ENCODE measurements at regions not wholly inside any gene's neighbourhood (a gene's known extent, or its start where the extent isn't known, plus 50 kb on each side); places are given as distances from the start of the nearest gene placed in this dataset.

DNA sequence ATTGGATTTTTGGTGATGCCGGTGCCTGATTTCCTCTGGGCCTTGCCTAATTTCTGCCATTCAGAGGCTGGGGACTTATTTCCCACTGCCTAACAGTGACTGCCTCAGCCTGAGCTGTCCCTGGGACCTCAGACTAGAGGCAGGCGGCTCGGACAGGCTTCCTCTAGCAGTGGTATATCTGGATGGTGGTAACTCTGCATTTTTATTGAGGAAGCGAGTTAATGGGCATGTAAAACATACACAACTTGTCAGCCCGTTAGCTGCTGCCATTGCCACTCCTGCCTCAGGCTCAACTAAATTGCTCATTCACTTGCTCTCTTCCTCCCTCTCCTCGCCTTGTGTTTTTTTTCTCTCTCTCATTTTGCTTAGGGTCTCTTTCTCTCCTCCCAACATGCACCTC lies 561.6 kb downstream of the BUD13 start:
- no peak overlapping the region for H3K4me3 ChIP-seq (ENCODE audit: control insufficient read depth, low read depth, low read length)
- no peak for TF ChIP-seq CTCF (IDR thresholded peaks at IDR 0.05; ENCODE audit: control insufficient read depth, insufficient read depth, low read depth, low read length, missing control alignments)
- no peak for DNase-seq (ENCODE audit: low read depth)

DNA sequence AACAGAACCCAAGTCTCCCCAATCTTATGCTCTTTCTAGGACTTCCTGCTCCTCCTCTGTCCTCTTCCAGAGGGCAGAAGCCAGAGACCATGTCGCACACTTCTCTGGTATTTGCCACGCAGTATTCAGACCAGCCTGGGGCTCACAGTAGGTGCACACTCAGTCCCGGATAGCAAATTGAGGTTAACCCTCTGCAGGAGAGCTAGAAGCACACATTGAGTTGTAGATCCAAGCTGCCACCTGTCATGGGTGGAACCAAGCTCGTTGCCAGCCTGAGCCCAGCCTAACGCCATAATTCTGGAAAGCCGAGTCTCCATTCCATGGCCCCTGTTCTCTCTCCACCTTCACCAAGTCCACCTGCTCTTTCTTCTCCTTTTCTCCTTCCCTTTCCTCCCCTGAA lies 562.1 kb downstream of the BUD13 start:
- no peak overlapping the region for H3K4me3 ChIP-seq (ENCODE audit: control insufficient read depth, low read depth, low read length)
- TF ChIP-seq CTCF (IDR thresholded peaks at IDR 0.05; ENCODE audit: control insufficient read depth, insufficient read depth, low read depth, low read length, missing control alignments): no peak
- DNase-seq (ENCODE audit: low read depth): no peak

GRCh38 chr11:116209255-116209654 lies 563.5 kb downstream of the BUD13 start:
- H3K4me3 ChIP-seq (ENCODE audit: control insufficient read depth, low read depth, low read length): no peak overlapping the region
- no peak for DNase-seq (ENCODE audit: low read depth)
- TF ChIP-seq CTCF (IDR thresholded peaks at IDR 0.05; ENCODE audit: control insufficient read depth, insufficient read depth, low read depth, low read length, missing control alignments): no peak

DNA sequence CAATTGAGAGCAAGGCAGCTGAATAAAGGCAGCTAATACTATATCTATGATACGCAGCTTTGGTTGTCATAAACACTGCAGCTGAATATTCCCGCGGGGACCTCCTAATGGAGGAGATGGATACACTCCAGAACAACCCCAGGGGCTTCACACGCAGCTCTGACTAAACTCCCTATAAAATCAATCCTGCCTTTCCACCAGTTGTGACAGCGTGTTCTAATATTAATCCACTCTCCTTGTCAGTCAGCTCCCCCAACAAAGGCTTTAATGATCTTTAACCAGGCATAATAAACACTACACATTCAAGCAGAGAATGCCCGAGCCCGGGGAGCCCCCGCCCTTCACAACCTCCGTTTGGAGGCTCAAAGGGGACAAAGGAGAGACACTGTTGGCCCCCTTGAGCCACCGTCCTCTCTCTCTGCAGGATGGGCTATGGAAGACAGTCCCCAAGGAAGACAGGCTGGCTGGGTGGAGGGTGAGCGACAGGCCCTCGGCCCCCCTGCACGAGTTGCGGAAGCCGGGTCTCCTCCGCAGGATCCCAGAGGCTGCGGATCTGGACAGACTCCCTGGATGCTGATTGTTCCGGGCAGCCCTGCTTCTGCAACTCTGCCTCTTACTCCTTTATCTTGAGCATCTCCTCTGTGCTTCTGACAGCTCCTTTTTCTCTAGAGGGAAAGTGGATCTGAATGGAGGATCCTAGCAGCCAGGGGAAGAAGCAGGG lies 565.2 kb downstream of the BUD13 start:
- no peak overlapping the region for H3K4me3 ChIP-seq (ENCODE audit: control insufficient read depth, low read depth, low read length)
- no peak for TF ChIP-seq CTCF (IDR thresholded peaks at IDR 0.05; ENCODE audit: control insufficient read depth, insufficient read depth, low read depth, low read length, missing control alignments)
- no peak for DNase-seq (ENCODE audit: low read depth)

- TF ChIP-seq CTCF (IDR thresholded peaks at IDR 0.05; ENCODE audit: control insufficient read depth, insufficient read depth, low read depth, low read length, missing control alignments): no peak
- DNase-seq (ENCODE audit: low read depth): no peak
- no peak overlapping the region for H3K4me3 ChIP-seq (ENCODE audit: control insufficient read depth, low read depth, low read length)
These were observed 565.8 kb downstream of the BUD13 start for GRCh38 chr11:116207019-116207418.

DNA sequence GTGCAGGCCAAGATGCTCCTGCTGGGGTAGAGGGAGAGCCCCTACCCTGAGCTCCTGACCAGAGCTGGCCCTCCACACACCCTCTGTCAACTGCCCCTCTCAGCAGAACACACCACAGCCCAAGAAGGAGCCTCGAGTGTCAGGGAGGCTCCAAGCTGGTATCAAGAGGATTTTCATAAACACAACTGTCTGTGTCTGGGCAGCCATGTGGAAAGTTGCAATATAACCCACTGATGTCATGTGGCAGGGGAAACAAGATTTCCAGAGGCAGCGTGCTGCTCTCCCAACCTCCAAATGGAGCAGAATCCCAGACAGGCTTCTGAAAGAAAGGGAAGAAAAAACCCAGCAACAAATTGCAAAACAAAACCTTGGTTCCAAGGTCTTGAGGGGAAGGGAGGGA lies 569.9 kb downstream of the BUD13 start:
- H3K4me3 ChIP-seq (ENCODE audit: control insufficient read depth, low read depth, low read length): no peak overlapping the region
- TF ChIP-seq CTCF (IDR thresholded peaks at IDR 0.05; ENCODE audit: control insufficient read depth, insufficient read depth, low read depth, low read length, missing control alignments): no peak
- DNase-seq (ENCODE audit: low read depth): no peak

All from AG09309 (cell line).